Kidney capillary endothelial cell (primary cell): ENCODE measurements at regions not wholly inside any gene's neighbourhood (a gene's known extent, or its start where the extent isn't known, plus 50 kb on each side); places are given as distances from the start of the nearest gene placed in this dataset.
A peak's percentile ranks its signal among the peaks of the same experiment; 100 is the strongest.

Experiments used
- DNase-seq: peaks from one replicate; pipeline ENCODE4 v3.0.0-alpha.2; 2018; ENCODE audit warnings: low spot score

- no peak for DNase-seq
These were observed 236.3 kb upstream of the SLC14A2 start for GRCh38 chr18:45378933-45379332.

DNA sequence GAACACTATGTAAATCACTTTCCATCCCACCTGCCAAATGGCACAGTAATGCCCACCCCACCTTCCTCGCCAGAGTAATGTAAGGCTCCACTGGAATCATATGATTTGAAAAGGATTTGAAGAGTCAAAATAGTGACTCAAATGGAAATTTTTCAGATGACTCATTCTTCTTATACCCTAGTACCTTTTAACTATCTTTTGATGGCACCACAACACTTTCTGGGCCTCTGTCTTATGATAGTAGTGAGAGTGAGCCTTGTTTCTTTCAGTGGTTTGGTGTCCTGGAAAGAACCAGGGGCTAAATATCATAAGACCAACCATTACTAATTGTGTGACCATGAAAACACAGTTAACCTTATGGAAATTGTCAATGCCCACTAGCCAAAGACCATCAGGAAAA lies 235.4 kb upstream of the SLC14A2 start:
- no peak for DNase-seq

DNA sequence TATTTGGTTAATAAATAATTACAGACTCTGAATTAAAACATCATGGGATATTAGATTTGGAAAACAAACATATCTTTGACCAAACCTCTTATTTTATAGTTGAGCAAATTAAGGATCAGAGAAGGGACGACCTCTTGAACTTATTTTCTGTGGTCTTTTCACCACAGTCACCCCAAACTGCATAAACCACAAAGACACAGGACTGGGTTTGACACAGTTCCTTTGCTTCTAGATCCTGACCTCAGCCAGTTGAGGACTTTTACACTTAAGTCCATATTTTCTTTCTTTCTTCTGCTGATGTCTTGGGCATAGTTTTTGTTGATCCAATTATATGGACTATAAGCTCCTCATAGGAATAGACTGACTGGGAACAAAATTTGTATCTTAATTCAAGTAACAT lies 234.0 kb upstream of the SLC14A2 start:
- DNase-seq: no peak

GRCh38 chr18:45383228-45383627 lies 232.0 kb upstream of the SLC14A2 start:
- no peak for DNase-seq

DNA sequence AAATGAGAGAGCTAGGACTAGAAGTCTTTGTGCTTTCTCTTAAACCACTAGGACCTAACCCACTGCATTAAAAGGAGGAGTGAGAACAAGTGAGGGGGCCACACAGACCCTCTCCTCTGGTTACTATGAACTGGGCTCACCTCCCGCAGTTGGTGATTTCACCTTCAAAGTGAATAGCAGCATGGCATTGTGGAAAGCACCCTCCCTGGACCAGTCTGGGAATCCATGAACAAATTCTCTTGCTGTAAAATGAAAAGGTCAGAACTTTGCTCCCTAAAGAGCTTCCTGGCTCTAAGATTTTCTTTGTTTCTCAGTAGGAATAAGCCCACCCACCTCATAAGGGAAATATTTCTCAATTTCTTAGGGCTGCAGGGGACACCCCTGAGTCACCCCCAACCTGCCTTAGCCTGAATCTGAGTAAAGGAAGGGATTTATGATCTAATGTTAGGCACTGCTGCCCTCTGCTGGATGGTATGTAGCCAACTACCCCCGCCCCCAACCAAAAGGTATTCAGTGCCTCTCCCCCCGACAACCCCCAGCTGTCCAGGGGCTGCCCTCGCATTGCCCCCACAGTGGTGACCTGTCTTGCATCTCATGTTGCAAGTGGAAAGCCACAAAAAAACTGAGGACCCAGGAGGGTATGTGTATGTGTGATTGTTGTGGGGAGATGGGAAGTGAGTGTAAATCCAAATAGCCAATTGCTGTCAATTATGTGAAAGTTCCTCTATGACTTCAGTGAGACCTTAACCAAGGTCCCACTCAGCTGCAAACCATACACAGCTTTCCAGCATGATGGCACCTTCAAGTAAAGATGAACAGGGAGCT lies 230.9 kb upstream of the SLC14A2 start:
- DNase-seq: peak; percentile 30

DNA sequence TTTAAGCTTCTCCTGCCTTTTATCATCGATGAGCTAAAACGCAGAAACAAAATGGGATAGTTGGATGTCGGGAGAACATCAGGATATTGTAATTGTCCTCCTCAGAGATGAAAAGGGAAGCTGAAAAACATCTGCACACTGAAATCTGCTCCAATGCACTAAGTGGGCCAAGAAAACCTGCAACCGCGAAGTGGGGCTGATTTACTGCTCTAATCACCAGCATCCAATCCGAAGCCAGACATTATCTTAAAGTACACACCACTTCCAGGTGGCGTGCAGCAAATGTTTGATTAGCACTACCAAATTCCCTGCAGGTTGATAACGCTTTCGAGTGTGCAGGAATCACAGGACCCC lies 230.3 kb upstream of the SLC14A2 start:
- DNase-seq: no peak

DNA sequence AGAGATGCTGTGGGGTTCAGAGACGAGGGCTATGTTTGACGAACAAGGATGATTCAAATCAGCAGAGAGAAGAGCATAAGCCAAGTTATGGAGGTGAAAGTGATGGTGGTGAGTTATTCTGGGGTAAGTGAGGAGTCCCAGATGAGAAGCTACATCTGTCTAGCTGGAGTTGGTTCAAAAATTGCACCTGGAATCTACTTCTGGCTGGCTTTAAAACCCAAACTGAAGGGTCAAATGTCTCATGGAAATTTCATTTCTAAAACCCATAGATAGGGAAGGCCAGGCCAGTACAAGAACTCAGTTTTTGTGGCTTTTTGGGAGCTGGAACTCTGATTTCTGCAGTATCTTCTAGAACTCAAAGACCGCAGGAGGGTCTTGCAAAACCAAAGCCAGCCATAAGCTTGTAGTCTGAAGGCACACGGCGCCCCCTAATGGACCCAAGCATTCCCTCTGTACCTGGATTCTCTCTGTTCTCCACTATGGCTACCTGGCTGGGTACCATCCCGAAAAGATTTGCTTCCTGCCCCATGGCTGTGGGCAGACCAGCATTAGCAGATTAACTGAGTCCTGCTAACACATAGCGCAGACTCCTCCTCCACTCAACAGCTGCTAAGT lies 229.1 kb upstream of the SLC14A2 start:
- DNase-seq: no peak

- DNase-seq: no peak
These were observed 228.0 kb upstream of the SLC14A2 start for GRCh38 chr18:45387229-45387628.

- DNase-seq: no peak
These were observed 216.8 kb upstream of the SLC14A2 start for GRCh38 chr18:45398448-45398847.

DNA sequence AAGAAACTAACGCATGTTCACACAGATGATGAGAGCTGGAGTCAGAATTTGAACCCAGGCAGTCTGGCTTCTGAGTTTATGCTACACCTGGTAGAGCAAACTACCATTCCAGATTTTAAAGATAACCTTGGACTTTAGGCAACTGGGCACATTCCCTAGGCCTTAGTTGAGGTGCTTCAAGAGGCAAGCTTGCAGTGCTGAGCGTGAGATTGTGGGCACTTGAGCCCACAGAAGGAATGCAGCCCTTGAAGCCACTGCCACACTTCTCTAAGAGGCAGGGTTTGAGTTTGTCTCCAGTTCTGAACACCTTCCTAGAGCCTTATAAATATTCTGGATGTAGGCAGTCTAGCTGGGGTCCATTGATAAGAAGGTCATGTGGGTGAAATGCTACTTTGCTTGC lies 216.1 kb upstream of the SLC14A2 start:
- no peak for DNase-seq

GRCh38 chr18:45399643-45400042 lies 215.6 kb upstream of the SLC14A2 start:
- no peak for DNase-seq

DNA sequence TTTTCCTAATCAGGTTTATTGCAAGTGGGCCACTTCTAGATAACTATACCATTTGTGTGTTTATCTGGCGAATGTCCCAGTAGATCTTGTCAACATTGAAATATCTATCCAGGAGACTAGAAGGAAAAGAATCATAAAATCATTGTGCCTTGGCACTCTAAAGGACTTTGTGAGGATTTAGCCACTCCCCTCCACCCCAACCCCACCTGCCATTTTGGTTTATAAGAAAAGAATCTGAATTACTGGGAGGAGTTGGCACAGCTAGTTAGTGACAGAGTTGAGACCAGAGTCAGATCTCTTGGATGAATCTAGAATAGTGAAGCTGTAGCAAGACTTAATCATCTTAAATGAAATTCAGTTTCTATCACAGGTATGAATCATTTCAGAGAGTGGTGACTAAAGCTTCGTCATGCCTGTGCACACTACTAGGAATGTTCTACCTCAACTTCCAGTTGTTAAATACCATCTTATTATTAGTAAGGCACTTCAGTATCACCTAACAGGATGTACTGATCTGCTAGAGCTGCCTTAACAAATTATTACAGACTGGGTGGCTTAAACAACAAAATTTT lies 212.7 kb upstream of the SLC14A2 start:
- DNase-seq: no peak

- no peak for DNase-seq
These were observed 211.8 kb upstream of the SLC14A2 start for GRCh38 chr18:45403341-45404049.

DNA sequence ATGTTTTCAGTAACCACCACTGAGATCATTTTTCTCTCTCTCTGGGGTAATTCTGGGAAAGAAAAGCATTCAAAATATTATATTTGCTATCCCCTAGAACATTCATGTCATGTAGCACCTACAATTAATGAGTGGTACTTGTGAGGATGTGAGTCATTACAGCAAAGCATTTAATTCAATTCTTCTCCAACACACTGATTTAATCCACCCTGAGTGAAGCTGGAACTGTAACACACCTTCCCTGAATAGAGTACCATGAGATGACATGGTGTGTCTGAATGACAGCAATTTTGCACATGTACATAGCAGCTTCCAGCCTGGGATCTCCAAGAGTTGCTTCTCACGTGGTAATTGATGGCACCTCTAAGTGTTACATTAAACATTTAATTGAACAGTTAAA lies 207.1 kb upstream of the SLC14A2 start:
- no peak for DNase-seq

DNA sequence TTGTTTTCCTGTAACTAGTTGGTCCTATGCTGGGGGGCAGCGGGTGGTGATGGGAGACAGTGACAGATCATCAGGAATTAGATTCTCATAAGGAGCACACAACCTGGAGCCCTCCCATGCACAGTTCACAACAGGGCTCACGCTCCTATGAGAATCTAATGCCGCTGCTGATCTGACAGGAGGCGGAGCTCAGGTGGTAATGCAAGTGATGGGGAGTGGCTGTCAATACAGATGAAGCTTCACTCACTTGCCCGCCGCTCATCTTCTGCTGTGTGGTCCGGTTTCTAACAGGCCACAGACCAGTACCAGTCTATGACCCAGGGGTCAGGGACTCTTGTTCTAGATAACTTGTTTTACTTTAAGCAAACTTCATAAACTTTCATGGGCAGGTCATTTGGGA lies 205.3 kb upstream of the SLC14A2 start:
- DNase-seq: no peak

GRCh38 chr18:45412577-45412976 lies 202.7 kb upstream of the SLC14A2 start:
- no peak for DNase-seq

- DNase-seq: no peak
These were observed 202.0 kb upstream of the SLC14A2 start for GRCh38 chr18:45413180-45413836.

DNA sequence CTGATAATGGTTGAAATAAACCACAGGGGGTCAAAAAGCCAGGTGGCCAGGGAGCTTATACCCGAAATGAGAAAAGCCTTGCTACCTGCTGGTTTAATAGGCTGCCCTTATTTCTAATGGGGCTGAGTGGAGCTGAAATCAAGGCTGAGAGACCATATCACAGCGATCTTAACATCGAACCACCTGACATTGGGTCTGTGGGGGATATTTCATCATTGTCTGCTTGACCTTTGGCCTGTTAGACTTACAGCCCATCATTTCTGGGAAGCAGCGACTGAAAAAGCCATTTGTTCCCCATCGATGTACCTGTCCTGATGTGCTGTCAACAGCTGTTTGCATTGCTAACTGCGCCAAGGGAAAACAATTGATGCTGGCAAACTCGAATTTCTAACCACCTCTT lies 199.7 kb upstream of the SLC14A2 start:
- DNase-seq: no peak

DNA sequence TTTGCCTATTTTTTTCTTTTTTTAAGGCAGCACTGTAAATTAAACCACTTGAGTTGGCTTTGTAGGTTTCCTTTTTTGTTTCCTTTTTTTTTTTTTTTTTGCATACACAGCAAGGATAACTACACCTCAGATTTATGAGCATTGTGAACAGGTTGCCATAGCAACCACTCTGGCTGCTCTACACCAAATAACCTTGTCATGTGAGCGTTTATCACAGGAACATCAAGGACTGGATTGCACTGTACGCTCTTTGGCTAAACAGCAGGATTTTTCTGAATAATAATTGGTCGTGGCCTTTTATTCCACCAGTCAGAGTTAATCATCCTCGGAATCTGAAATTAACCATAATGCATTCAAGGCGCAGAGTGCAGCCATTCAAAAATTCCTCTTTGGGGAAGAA lies 199.1 kb upstream of the SLC14A2 start:
- no peak for DNase-seq

- no peak for DNase-seq
These were observed 197.9 kb upstream of the SLC14A2 start for GRCh38 chr18:45417392-45417791.

DNA sequence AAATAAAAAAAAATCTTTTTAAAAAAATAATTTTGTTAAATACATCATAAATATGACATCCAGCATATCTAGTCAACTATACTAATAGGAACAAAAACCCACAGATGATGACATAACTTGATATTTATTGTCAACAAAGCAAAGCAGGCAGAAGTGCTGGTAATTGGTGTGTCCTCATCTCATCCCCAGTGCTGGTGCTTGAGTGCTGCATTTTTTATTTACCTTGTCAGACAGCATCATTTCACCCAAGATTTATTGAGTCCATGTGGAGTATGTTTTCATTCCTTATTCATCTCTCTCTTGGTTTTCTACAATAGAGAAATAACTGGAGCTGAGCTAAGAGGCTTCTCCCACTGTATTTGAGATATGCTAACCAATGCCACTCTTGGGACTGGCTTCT lies 191.6 kb upstream of the SLC14A2 start:
- no peak for DNase-seq

DNA sequence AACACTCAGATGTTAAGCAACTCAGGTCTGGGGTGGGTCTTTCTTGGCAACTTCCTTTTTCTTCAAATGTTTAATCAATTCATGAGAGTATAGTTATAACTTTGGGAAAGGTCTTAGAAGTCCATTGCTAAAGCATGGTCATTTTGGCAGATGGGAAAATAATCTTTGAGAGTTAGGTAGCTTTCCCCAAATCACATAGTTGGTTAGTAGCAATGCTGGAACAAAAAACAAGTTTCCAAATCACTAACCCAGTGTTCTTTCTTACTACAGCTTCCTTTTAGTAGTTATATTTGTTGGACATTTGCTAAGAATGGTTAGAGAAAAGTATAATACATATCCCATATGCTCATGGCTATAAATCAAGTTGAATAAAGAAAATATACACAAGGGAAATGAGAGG lies 185.2 kb upstream of the SLC14A2 start:
- DNase-seq: no peak
